ENCODE measurements at regions not wholly inside any gene's neighbourhood (a gene's known extent, or its start where the extent isn't known, plus 50 kb on each side); places are given as distances from the start of the nearest gene placed in this dataset.

- TF ChIP-seq CTCF (IDR thresholded peaks at IDR 0.05; ENCODE audit: low read depth, low read length) (no peak), POLR2A (IDR thresholded peaks at IDR 0.05; ENCODE audit: extremely low read depth, insufficient read length) (no peak), MAX (IDR thresholded peaks at IDR 0.05; ENCODE audit: low read depth, low read length) (no peak)
Observed at GRCh38 chr2:138324068-138324771, 177.3 kb upstream of the SPOPL start.
